RWPE1 (cell line): ENCODE measurements at regions not wholly inside any gene's neighbourhood (a gene's known extent, or its start where the extent isn't known, plus 50 kb on each side); places are given as distances from the start of the nearest gene placed in this dataset.

Source experiments
- CTCF ChIA-PET: fragments of 350-600 bp; sonication (Branson Sonifier 250); formaldehyde crosslinking; extraction: SDS; loops from one replicate; lab custom pipeline; 2021; lab: Yijun Ruan, JAX
- POLR2A ChIA-PET: fragments of 400-600 bp; formaldehyde crosslinking; extraction: SDS; loops from one replicate; lab custom pipeline; 2020; ENCODE audit warnings: antibody characterized with exemption; ENCODE audit not compliant: low non-redundant PET; lab: Yijun Ruan, JAX
- DNase-seq: peaks from one replicate; pipeline ENCODE4 v3.0.0; 2012; ENCODE audit warnings: low spot score
- H3K27ac ChIP-seq: fragments of 450-650 bp; 2 replicates; pipeline ENCODE4 v1.5.1; 2017
- CTCF ChIP-seq: fragments of 450-650 bp; conservative IDR thresholded peaks from 2 replicates; pipeline ENCODE4 v1.5.1; 2017; ENCODE audit warnings: low read depth, mild to moderate bottlenecking

- DNase-seq = no peak
- ChIA-PET POLR2A (no interaction called here), CTCF (no interaction called here)
- no peak for TF ChIP-seq CTCF
- H3K27ac ChIP-seq = no peak overlapping the region
These were observed 417.1 kb upstream of the GOLIM4 start for GRCh38 chr3:168512802-168513201.

DNA sequence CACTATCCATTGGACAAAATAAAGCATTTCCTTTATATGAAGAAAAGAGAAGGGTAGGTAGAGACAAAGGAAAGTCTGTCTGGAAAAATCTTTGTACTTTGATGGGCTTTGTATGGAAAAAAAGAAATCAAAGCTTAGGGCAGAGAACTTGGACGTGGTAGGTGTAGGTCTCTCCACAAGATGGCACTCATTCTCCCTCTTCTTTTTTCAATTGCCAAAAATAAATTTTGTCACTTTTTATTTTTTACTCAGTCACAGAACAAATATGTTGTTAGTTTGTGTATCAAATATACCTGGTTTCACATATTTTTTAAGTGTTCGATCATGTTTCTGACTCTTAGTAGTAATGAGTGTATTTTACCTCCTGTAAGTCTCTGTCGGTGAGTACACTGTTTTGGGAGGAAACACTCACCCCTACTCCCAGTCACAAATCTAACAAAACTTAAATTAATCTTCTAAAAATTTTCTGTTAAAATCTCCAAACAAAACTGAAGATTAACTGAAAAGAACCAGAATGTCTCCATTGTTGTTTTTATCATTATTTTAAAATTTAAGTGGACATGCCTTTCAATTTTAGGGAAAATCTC lies 415.8 kb upstream of the GOLIM4 start:
- CTCF ChIA-PET = interaction anchor here (0.6 to 1.0 kb wide), 2 partner anchors 158 to 336 kb away, joined by 3 to 8 read pairs; no protein-coding TSS in a partner anchor
- DNase-seq = no peak
- TF ChIP-seq CTCF = no peak; the same call in 1 of the 2 replicates
- no peak overlapping the region for H3K27ac ChIP-seq
- POLR2A ChIA-PET = no interaction called here

DNA sequence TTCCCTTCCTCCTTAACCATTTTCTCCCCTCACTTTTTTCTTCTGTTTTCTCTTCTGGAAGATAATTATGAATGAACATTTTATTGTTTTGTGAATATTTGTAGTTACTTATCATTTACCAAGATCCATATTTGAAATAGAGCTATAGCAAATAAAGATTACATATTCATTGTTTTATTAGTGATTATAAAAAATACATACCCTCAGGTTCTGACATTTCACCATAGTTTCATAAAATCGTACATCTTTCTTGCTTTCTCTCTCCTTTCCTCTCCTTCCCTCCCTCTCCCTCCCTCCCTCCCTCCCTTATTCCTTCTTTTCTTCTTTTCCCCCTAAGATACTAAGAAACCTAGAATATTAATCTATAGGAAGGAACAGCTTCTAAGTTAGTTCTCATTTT lies 410.9 kb upstream of the GOLIM4 start:
- DNase-seq = no peak
- no peak for TF ChIP-seq CTCF
- CTCF ChIA-PET = interaction anchor here (0.6 kb wide), 2 partner anchors 266 to 919 kb away, joined by 3 to 4 read pairs; no protein-coding TSS in a partner anchor
- H3K27ac ChIP-seq = no peak overlapping the region
- POLR2A ChIA-PET = no interaction called here

GRCh38 chr3:168501570-168501969 lies 405.8 kb upstream of the GOLIM4 start:
- CTCF ChIA-PET = no interaction called here
- no peak for DNase-seq
- no peak for TF ChIP-seq CTCF
- H3K27ac ChIP-seq = no peak overlapping the region
- POLR2A ChIA-PET = no interaction called here

DNA sequence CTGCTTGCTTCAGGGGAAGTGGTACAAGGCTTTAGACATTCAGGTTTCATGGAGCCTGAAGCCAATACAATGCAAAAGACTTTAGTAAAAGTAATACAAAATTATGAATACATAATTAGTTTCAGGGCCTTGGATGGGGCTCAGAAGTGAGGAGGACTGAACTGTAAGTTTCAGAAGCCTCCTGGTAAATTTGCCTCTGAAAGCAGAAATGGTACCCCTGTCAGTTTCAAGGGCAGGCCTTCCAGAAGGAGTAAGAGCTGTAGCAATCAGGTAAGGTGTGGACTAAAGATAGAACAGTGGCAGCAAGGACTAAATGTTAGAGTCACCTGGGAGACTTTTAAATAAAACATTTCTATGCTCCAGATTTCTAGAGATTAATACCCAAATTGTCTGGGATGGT lies 402.5 kb upstream of the GOLIM4 start:
- no peak overlapping the region for H3K27ac ChIP-seq
- TF ChIP-seq CTCF = no peak
- POLR2A ChIA-PET = no interaction called here
- CTCF ChIA-PET = interaction anchor here (0.6 kb wide), 1 partner anchor 249 kb away, joined by 3 read pairs; no protein-coding TSS in a partner anchor
- no peak for DNase-seq

GRCh38 chr3:168497741-168498140 lies 402.0 kb upstream of the GOLIM4 start:
- no peak for TF ChIP-seq CTCF
- no peak overlapping the region for H3K27ac ChIP-seq
- ChIA-PET CTCF (no interaction called here), POLR2A (no interaction called here)
- no peak for DNase-seq

- no peak for TF ChIP-seq CTCF
- DNase-seq = no peak
- ChIA-PET POLR2A (no interaction called here), CTCF (no interaction called here)
- no peak overlapping the region for H3K27ac ChIP-seq
These were observed 401.5 kb upstream of the GOLIM4 start for GRCh38 chr3:168497183-168497582.
